Right cardiac atrium (tissue), 5 donors: ENCODE measurements at regions not wholly inside any gene's neighbourhood (a gene's known extent, or its start where the extent isn't known, plus 50 kb on each side); places are given as distances from the start of the nearest gene placed in this dataset.

Experiments used
- ATAC-seq, 2 donors: fragments of 200-7000 bp; cut with Tn5 transposase; one replicate each; pipeline versions ENCODE4 v1.8.0 to v1.9.1; 2020; ENCODE audit warnings: moderate library complexity in 2 of 2, mild to moderate bottlenecking in 1 of 2
- DNase-seq, 3 donors: peaks; one replicate each; pipeline ENCODE4 v3.0.0-alpha.2; 2020
- H3K27ac ChIP-seq: one replicate; pipeline ENCODE4 v1.5.1; 2013; ENCODE audit warnings: mild to moderate bottlenecking, low read length, control low read depth, moderate library complexity
- H3K27me3 ChIP-seq: one replicate; pipeline ENCODE4 v1.6.1; 2013; ENCODE audit not compliant: control insufficient read depth, insufficient read depth
- H3K4me1 ChIP-seq: one replicate; pipeline ENCODE4 v1.6.1; 2013; ENCODE audit warnings: low read length; ENCODE audit not compliant: control insufficient read depth, insufficient read depth
- H3K4me3 ChIP-seq: one replicate; pipeline ENCODE4 v1.5.1; 2013; ENCODE audit warnings: low read length, control low read depth
- H3K9me3 ChIP-seq: one replicate; pipeline ENCODE4 v1.6.1; 2013; ENCODE audit warnings: low read length; ENCODE audit not compliant: control insufficient read depth
- WGBS: extraction: QIAGEN DNeasy Blood & Tissue Kit; methylation state at CpG from one replicate; pipeline ENCODE4 v1.1.7; 2013; 5-methylcytosine and 5-hydroxymethylcytosine counted together
- intact Hi-C, 4 donors: fragments of 100-400 bp; cut with DNase I; formaldehyde crosslinking; loops; one replicate each; pipeline versions ENCODE4 v1.11.0 to v1.14.0; 2022 to 2023
- donor health status: healthy with polysubstance abuse.
- donor health status: DM: no; HTN: yes; CAD: no.
- donor health status: DM: no; HTN: no; CAD: no.
- donor health status: DM: no; HTN: yes; CAD: no; lungs with severe emphysema.
- donor health status: DM: yes; HTN: yes; CAD: no.

GRCh38 chrX:45385757-45386156 is 185.1 kb upstream of the DIPK2B start:
- Histone ChIP-seq H3K27me3 (no peaks in the 10 kb centered on the region), H3K4me3 (no peak overlapping the region), H3K9me3 (no peaks in the 10 kb centered on the region), H3K4me1 (no peaks in the 10 kb centered on the region), H3K27ac (no peak overlapping the region)
- WGBS: 82% methylated on average over 2 of the region's 2 CpGs
- intact Hi-C loops: no loop called here
- ATAC-seq (no peak), DNase-seq (no peak)

GRCh38 chrX:45381841-45382240 is 181.2 kb upstream of the DIPK2B start:
- intact Hi-C loops: no loop called here
- Histone ChIP-seq H3K27me3 (no peaks in the 10 kb centered on the region), H3K9me3 (no peaks in the 10 kb centered on the region), H3K27ac (no peak overlapping the region), H3K4me3 (no peak overlapping the region), H3K4me1 (no peaks in the 10 kb centered on the region)
- no peak for DNase-seq
- 96% methylated on average over 34 of the region's 34 CpGs for WGBS
- ATAC-seq: no peak

- Histone ChIP-seq H3K27me3 (no peaks in the 10 kb centered on the region), H3K27ac (no peak overlapping the region), H3K4me3 (no peak overlapping the region), H3K9me3 (no peaks in the 10 kb centered on the region), H3K4me1 (no peaks in the 10 kb centered on the region)
- 97% methylated on average over 24 of the region's 24 CpGs for WGBS
- no peak for ATAC-seq
- intact Hi-C loops: no loop called here
- DNase-seq: no peak
Measured at GRCh38 chrX:45381366-45381765, 180.7 kb upstream of the DIPK2B start.

GRCh38 chrX:45379236-45379635 is 178.6 kb upstream of the DIPK2B start:
- H3K27me3 ChIP-seq: no peaks in the 10 kb centered on the region
- intact Hi-C loops: no loop called here
- no peak for DNase-seq
- no peak overlapping the region for H3K4me3 ChIP-seq
- no peak overlapping the region for H3K27ac ChIP-seq
- H3K9me3 ChIP-seq: no peaks in the 10 kb centered on the region
- ATAC-seq: no peak
- no peaks in the 10 kb centered on the region for H3K4me1 ChIP-seq

GRCh38 chrX:45372151-45372550 is 171.5 kb upstream of the DIPK2B start:
- no peaks in the 10 kb centered on the region for H3K4me1 ChIP-seq
- H3K4me3 ChIP-seq: no peak overlapping the region
- no peak for DNase-seq

GRCh38 chrX:45368705-45369104 is 168.0 kb upstream of the DIPK2B start:
- intact Hi-C loops: no loop called here
- Histone ChIP-seq H3K9me3 (no peaks in the 10 kb centered on the region), H3K4me1 (no peaks in the 10 kb centered on the region), H3K27me3 (no peaks in the 10 kb centered on the region), H3K27ac (no peak overlapping the region), H3K4me3 (no peak overlapping the region)
- ATAC-seq (no peak), DNase-seq (no peak)
- WGBS: 92% methylated on average over 2 of the region's 2 CpGs

More at GRCh38 chrX:45372151-45372550, 171.5 kb upstream of the DIPK2B start:
- H3K27ac ChIP-seq: no peak overlapping the region
- no peaks in the 10 kb centered on the region for H3K9me3 ChIP-seq
- intact Hi-C loops: no loop called here
- ATAC-seq: no peak
- no peaks in the 10 kb centered on the region for H3K27me3 ChIP-seq

- 79% methylated on average over 4 of the region's 4 CpGs for WGBS
- H3K4me1 ChIP-seq: no peaks in the 10 kb centered on the region
- H3K27me3 ChIP-seq: no peaks in the 10 kb centered on the region
- H3K4me3 ChIP-seq: no peak overlapping the region
- H3K27ac ChIP-seq: no peak overlapping the region
- no peaks in the 10 kb centered on the region for H3K9me3 ChIP-seq
- intact Hi-C loops: no loop called here
- no peak for ATAC-seq
- no peak for DNase-seq
Measured at GRCh38 chrX:45363596-45363995, 162.9 kb upstream of the DIPK2B start.

- WGBS: 96% methylated on average over 1 of the region's 1 CpG
Measured at GRCh38 chrX:45360571-45360970, 159.9 kb upstream of the DIPK2B start.

GRCh38 chrX:45358392-45358791 is 157.7 kb upstream of the DIPK2B start:
- H3K4me1 ChIP-seq: no peaks in the 10 kb centered on the region
- ATAC-seq: no peak
- 8% methylated on average over 1 of the region's 1 CpG for WGBS
- DNase-seq: no peak
- intact Hi-C loops: no loop called here
- no peaks in the 10 kb centered on the region for H3K27me3 ChIP-seq
- no peaks in the 10 kb centered on the region for H3K9me3 ChIP-seq
- no peak overlapping the region for H3K27ac ChIP-seq
- no peak overlapping the region for H3K4me3 ChIP-seq

More at GRCh38 chrX:45360571-45360970, 159.9 kb upstream of the DIPK2B start:
- no peaks in the 10 kb centered on the region for H3K9me3 ChIP-seq
- H3K4me1 ChIP-seq: no peaks in the 10 kb centered on the region
- no peak for DNase-seq
- intact Hi-C loops: no loop called here
- no peaks in the 10 kb centered on the region for H3K27me3 ChIP-seq
- no peak overlapping the region for H3K27ac ChIP-seq
- ATAC-seq: no peak
- H3K4me3 ChIP-seq: no peak overlapping the region

GRCh38 chrX:45353456-45353855 is 152.8 kb upstream of the DIPK2B start:
- no peak for ATAC-seq
- no peak for DNase-seq
- WGBS: 57% methylated on average over 3 of the region's 3 CpGs

GRCh38 chrX:45352611-45353010 is 151.9 kb upstream of the DIPK2B start:
- Histone ChIP-seq H3K9me3 (no peaks in the 10 kb centered on the region), H3K4me1 (no peaks in the 10 kb centered on the region), H3K27me3 (no peaks in the 10 kb centered on the region), H3K4me3 (no peak overlapping the region), H3K27ac (no peak overlapping the region)
- 42% methylated on average over 2 of the region's 2 CpGs for WGBS
- intact Hi-C loops: no loop called here
- DNase-seq (no peak), ATAC-seq (no peak)

More at GRCh38 chrX:45353456-45353855, 152.8 kb upstream of the DIPK2B start:
- intact Hi-C loops: no loop called here
- Histone ChIP-seq H3K9me3 (no peaks in the 10 kb centered on the region), H3K4me1 (no peaks in the 10 kb centered on the region), H3K27ac (no peak overlapping the region), H3K27me3 (no peaks in the 10 kb centered on the region), H3K4me3 (no peak overlapping the region)

- no peaks in the 10 kb centered on the region for H3K9me3 ChIP-seq
- H3K27me3 ChIP-seq: no peaks in the 10 kb centered on the region
- DNase-seq (no peak), ATAC-seq (no peak)
- H3K27ac ChIP-seq: no peak overlapping the region
- 38% methylated on average over 2 of the region's 2 CpGs for WGBS
- H3K4me3 ChIP-seq: no peak overlapping the region
- intact Hi-C loops: no loop called here
- H3K4me1 ChIP-seq: no peaks in the 10 kb centered on the region
Measured at GRCh38 chrX:45351478-45351877, 150.8 kb upstream of the DIPK2B start.
